ENCODE measurements at regions not wholly inside any gene's neighbourhood (a gene's known extent, or its start where the extent isn't known, plus 50 kb on each side); places are given as distances from the start of the nearest gene placed in this dataset.

- no peak overlapping the region for H3K4me3 ChIP-seq (ENCODE audit: control insufficient read depth in 1 of 7, extremely low read depth in 1 of 7, insufficient read depth in 4 of 7, low read depth in 2 of 7, low read length in 6 of 7)
- H3K4me1 ChIP-seq (ENCODE audit: control extremely low read depth in 1 of 4, control insufficient read depth in 4 of 4, insufficient read depth in 4 of 4, low read length in 3 of 4): peaks cover 0 to 11% (median 9%) of the 10 kb centered on the region in 4 experiments
- H3K9me3 ChIP-seq (ENCODE audit: control extremely low read depth in 1 of 5, control insufficient read depth in 4 of 5, insufficient read depth in 2 of 5, low read depth in 1 of 5, low read length in 4 of 5): no peaks in the 10 kb centered on the region
- H3K36me3 ChIP-seq (ENCODE audit: control insufficient read depth in 4 of 4, insufficient read depth in 4 of 4, low read length in 3 of 4): no peaks in the 10 kb centered on the region
- POLR2A ChIA-PET: no interaction called here
- no peaks in the 10 kb centered on the region for H3K27me3 ChIP-seq (replicated peaks in 2 of 5; ENCODE audit: control insufficient read depth in 4 of 5, insufficient read depth in 5 of 5, low read length in 4 of 5)
- DNase-seq: no peak
- CTCF ChIA-PET: no interaction called here
- no peak overlapping the region for H3K27ac ChIP-seq (ENCODE audit: insufficient read depth in 1 of 2, low read depth in 1 of 2, low read length in 2 of 2, poor library complexity in 1 of 2, severe bottlenecking in 2 of 2)
- 84% methylated on average over 2 of the region's 8 CpGs for WGBS (ENCODE audit: insufficient coverage)
These were observed 92.9 kb upstream of the SLC14A2 start for GRCh38 chr18:45522371-45522770.

- ChIA-PET POLR2A (no interaction called here), CTCF (interaction anchor here (1.5 kb wide), 1 partner anchor 8 kb away, joined by 6 read pairs; no protein-coding TSS in a partner anchor)
- no peak overlapping the region for H3K27ac ChIP-seq (ENCODE audit: insufficient read depth in 1 of 2, low read depth in 1 of 2, low read length in 2 of 2, poor library complexity in 1 of 2, severe bottlenecking in 2 of 2)
- H3K4me3 ChIP-seq (ENCODE audit: control insufficient read depth in 1 of 7, extremely low read depth in 1 of 7, insufficient read depth in 4 of 7, low read depth in 2 of 7, low read length in 6 of 7): no peak overlapping the region
- H3K27me3 ChIP-seq (replicated peaks in 2 of 5; ENCODE audit: control insufficient read depth in 4 of 5, insufficient read depth in 5 of 5, low read length in 4 of 5): no peaks in the 10 kb centered on the region
- no peaks in the 10 kb centered on the region for H3K9me3 ChIP-seq (ENCODE audit: control extremely low read depth in 1 of 5, control insufficient read depth in 4 of 5, insufficient read depth in 2 of 5, low read depth in 1 of 5, low read length in 4 of 5)
- DNase-seq: no peak
- H3K36me3 ChIP-seq (ENCODE audit: control insufficient read depth in 4 of 4, insufficient read depth in 4 of 4, low read length in 3 of 4): no peaks in the 10 kb centered on the region
- H3K4me1 ChIP-seq (ENCODE audit: control extremely low read depth in 1 of 4, control insufficient read depth in 4 of 4, insufficient read depth in 4 of 4, low read length in 3 of 4): no peaks in the 10 kb centered on the region
These were observed 90.0 kb upstream of the SLC14A2 start for GRCh38 chr18:45525301-45525700.

GRCh38 chr18:45526114-45526841, 89.0 kb upstream of the SLC14A2 start:
- POLR2A ChIA-PET: no interaction called here
- peak; percentile 4 to 11 (median 9) for DNase-seq
- H3K4me3 ChIP-seq (ENCODE audit: control insufficient read depth in 1 of 7, extremely low read depth in 1 of 7, insufficient read depth in 4 of 7, low read depth in 2 of 7, low read length in 6 of 7): no peak overlapping the region
- WGBS (ENCODE audit: insufficient coverage): 61% methylated on average over 3 of the region's 3 CpGs
- no peaks in the 10 kb centered on the region for H3K27me3 ChIP-seq (replicated peaks in 2 of 5; ENCODE audit: control insufficient read depth in 4 of 5, insufficient read depth in 5 of 5, low read length in 4 of 5)
- CTCF ChIA-PET: interaction anchor here (1.5 kb wide), 1 partner anchor 9 kb away, joined by 6 read pairs; no protein-coding TSS in a partner anchor
- H3K9me3 ChIP-seq (ENCODE audit: control extremely low read depth in 1 of 5, control insufficient read depth in 4 of 5, insufficient read depth in 2 of 5, low read depth in 1 of 5, low read length in 4 of 5): no peaks in the 10 kb centered on the region
- no peaks in the 10 kb centered on the region for H3K4me1 ChIP-seq (ENCODE audit: control extremely low read depth in 1 of 4, control insufficient read depth in 4 of 4, insufficient read depth in 4 of 4, low read length in 3 of 4)
- no peak overlapping the region for H3K27ac ChIP-seq (ENCODE audit: insufficient read depth in 1 of 2, low read depth in 1 of 2, low read length in 2 of 2, poor library complexity in 1 of 2, severe bottlenecking in 2 of 2)
- no peaks in the 10 kb centered on the region for H3K36me3 ChIP-seq (ENCODE audit: control insufficient read depth in 4 of 4, insufficient read depth in 4 of 4, low read length in 3 of 4)

- H3K27ac ChIP-seq (ENCODE audit: insufficient read depth in 1 of 2, low read depth in 1 of 2, low read length in 2 of 2, poor library complexity in 1 of 2, severe bottlenecking in 2 of 2): no peak overlapping the region
- DNase-seq: no peak
- no peaks in the 10 kb centered on the region for H3K9me3 ChIP-seq (ENCODE audit: control extremely low read depth in 1 of 5, control insufficient read depth in 4 of 5, insufficient read depth in 2 of 5, low read depth in 1 of 5, low read length in 4 of 5)
- WGBS (ENCODE audit: insufficient coverage): no CpG with 5 or more reads among the region's 5 CpGs
- no peaks in the 10 kb centered on the region for H3K27me3 ChIP-seq (replicated peaks in 2 of 5; ENCODE audit: control insufficient read depth in 4 of 5, insufficient read depth in 5 of 5, low read length in 4 of 5)
- no peak overlapping the region for H3K4me3 ChIP-seq (ENCODE audit: control insufficient read depth in 1 of 7, extremely low read depth in 1 of 7, insufficient read depth in 4 of 7, low read depth in 2 of 7, low read length in 6 of 7)
- H3K4me1 ChIP-seq (ENCODE audit: control extremely low read depth in 1 of 4, control insufficient read depth in 4 of 4, insufficient read depth in 4 of 4, low read length in 3 of 4): no peaks in the 10 kb centered on the region
- POLR2A ChIA-PET: no interaction called here
- no peaks in the 10 kb centered on the region for H3K36me3 ChIP-seq (ENCODE audit: control insufficient read depth in 4 of 4, insufficient read depth in 4 of 4, low read length in 3 of 4)
- CTCF ChIA-PET: no interaction called here
These were observed 87.4 kb upstream of the SLC14A2 start for GRCh38 chr18:45527891-45528290.

- H3K9me3 ChIP-seq (ENCODE audit: control extremely low read depth in 1 of 5, control insufficient read depth in 4 of 5, insufficient read depth in 2 of 5, low read depth in 1 of 5, low read length in 4 of 5): no peaks in the 10 kb centered on the region
- H3K27ac ChIP-seq (ENCODE audit: insufficient read depth in 1 of 2, low read depth in 1 of 2, low read length in 2 of 2, poor library complexity in 1 of 2, severe bottlenecking in 2 of 2): no peak overlapping the region
- DNase-seq: no peak
- H3K4me3 ChIP-seq (ENCODE audit: control insufficient read depth in 1 of 7, extremely low read depth in 1 of 7, insufficient read depth in 4 of 7, low read depth in 2 of 7, low read length in 6 of 7): no peak overlapping the region
- ChIA-PET CTCF (no interaction called here), POLR2A (no interaction called here)
- no peaks in the 10 kb centered on the region for H3K36me3 ChIP-seq (ENCODE audit: control insufficient read depth in 4 of 4, insufficient read depth in 4 of 4, low read length in 3 of 4)
- no peaks in the 10 kb centered on the region for H3K27me3 ChIP-seq (replicated peaks in 2 of 5; ENCODE audit: control insufficient read depth in 4 of 5, insufficient read depth in 5 of 5, low read length in 4 of 5)
- H3K4me1 ChIP-seq (ENCODE audit: control extremely low read depth in 1 of 4, control insufficient read depth in 4 of 4, insufficient read depth in 4 of 4, low read length in 3 of 4): no peaks in the 10 kb centered on the region
- 100% methylated on average over 1 of the region's 2 CpGs for WGBS (ENCODE audit: insufficient coverage)
These were observed 86.5 kb upstream of the SLC14A2 start for GRCh38 chr18:45528712-45529336.

GRCh38 chr18:45538444-45538843, 76.8 kb upstream of the SLC14A2 start:
- 79% methylated on average over 2 of the region's 2 CpGs for WGBS (ENCODE audit: insufficient coverage)
- Histone ChIP-seq H3K36me3 (ENCODE audit: control insufficient read depth in 4 of 4, insufficient read depth in 4 of 4, low read length in 3 of 4) (no peaks in the 10 kb centered on the region), H3K27me3 (replicated peaks in 2 of 5; ENCODE audit: control insufficient read depth in 4 of 5, insufficient read depth in 5 of 5, low read length in 4 of 5) (no peaks in the 10 kb centered on the region), H3K4me3 (ENCODE audit: control insufficient read depth in 1 of 7, extremely low read depth in 1 of 7, insufficient read depth in 4 of 7, low read depth in 2 of 7, low read length in 6 of 7) (no peak overlapping the region), H3K27ac (ENCODE audit: insufficient read depth in 1 of 2, low read depth in 1 of 2, low read length in 2 of 2, poor library complexity in 1 of 2, severe bottlenecking in 2 of 2) (no peak overlapping the region), H3K4me1 (ENCODE audit: control extremely low read depth in 1 of 4, control insufficient read depth in 4 of 4, insufficient read depth in 4 of 4, low read length in 3 of 4) (no peaks in the 10 kb centered on the region), H3K9me3 (ENCODE audit: control extremely low read depth in 1 of 5, control insufficient read depth in 4 of 5, insufficient read depth in 2 of 5, low read depth in 1 of 5, low read length in 4 of 5) (peaks cover 0 to 18% (median 9%) of the 10 kb centered on the region in 5 experiments)
- POLR2A ChIA-PET: no interaction called here
- CTCF ChIA-PET: no interaction called here
- peak in 1 of 3 donors; percentile 3 for DNase-seq

GRCh38 chr18:45539491-45539891, 75.8 kb upstream of the SLC14A2 start:
- Histone ChIP-seq H3K4me3 (ENCODE audit: control insufficient read depth in 1 of 7, extremely low read depth in 1 of 7, insufficient read depth in 4 of 7, low read depth in 2 of 7, low read length in 6 of 7) (no peak overlapping the region), H3K27me3 (replicated peaks in 2 of 5; ENCODE audit: control insufficient read depth in 4 of 5, insufficient read depth in 5 of 5, low read length in 4 of 5) (no peaks in the 10 kb centered on the region), H3K36me3 (ENCODE audit: control insufficient read depth in 4 of 4, insufficient read depth in 4 of 4, low read length in 3 of 4) (no peaks in the 10 kb centered on the region), H3K27ac (ENCODE audit: insufficient read depth in 1 of 2, low read depth in 1 of 2, low read length in 2 of 2, poor library complexity in 1 of 2, severe bottlenecking in 2 of 2) (no peak overlapping the region), H3K9me3 (ENCODE audit: control extremely low read depth in 1 of 5, control insufficient read depth in 4 of 5, insufficient read depth in 2 of 5, low read depth in 1 of 5, low read length in 4 of 5) (peaks cover 0 to 18% (median 9%) of the 10 kb centered on the region in 5 experiments), H3K4me1 (ENCODE audit: control extremely low read depth in 1 of 4, control insufficient read depth in 4 of 4, insufficient read depth in 4 of 4, low read length in 3 of 4) (no peaks in the 10 kb centered on the region)
- CTCF ChIA-PET: no interaction called here
- WGBS (ENCODE audit: insufficient coverage): 0% methylated on average over 1 of the region's 5 CpGs
- DNase-seq: no peak
- POLR2A ChIA-PET: interaction anchor here (0.6 kb wide), 1 partner anchor 16 kb away, joined by 4 read pairs; no protein-coding TSS in a partner anchor
